VCaP (cell line): ENCODE measurements at regions not wholly inside any gene's neighbourhood (a gene's known extent, or its start where the extent isn't known, plus 50 kb on each side); places are given as distances from the start of the nearest gene placed in this dataset.

Source experiments
- H3K27ac ChIP-seq: fragments of 450-650 bp; 2 replicates; pipeline ENCODE4 v1.5.1; 2017
- CTCF ChIP-seq: fragments of 450-650 bp; conservative IDR thresholded peaks from 2 replicates; pipeline ENCODE4 v1.5.1; 2017; ENCODE audit warnings: mild to moderate bottlenecking, moderate library complexity

GRCh38 chr1:82806133-82806532, 1005.4 kb downstream of the ADGRL2 start:
- TF ChIP-seq CTCF = no peak
- H3K27ac ChIP-seq = peak overlapping the region; percentile 61

- H3K27ac ChIP-seq = no peak overlapping the region
- TF ChIP-seq CTCF = no peak
These were observed 1000.4 kb downstream of the ADGRL2 start for GRCh38 chr1:82801176-82801575.

GRCh38 chr1:82800721-82801120, 1000.0 kb downstream of the ADGRL2 start:
- no peak for TF ChIP-seq CTCF
- no peak overlapping the region for H3K27ac ChIP-seq

GRCh38 chr1:82799261-82799660, 998.5 kb downstream of the ADGRL2 start:
- no peak overlapping the region for H3K27ac ChIP-seq
- TF ChIP-seq CTCF = no peak

GRCh38 chr1:82795508-82796149, 994.9 kb downstream of the ADGRL2 start:
- no peak overlapping the region for H3K27ac ChIP-seq
- no peak for TF ChIP-seq CTCF

GRCh38 chr1:82792151-82792550, 991.4 kb downstream of the ADGRL2 start:
- TF ChIP-seq CTCF = no peak
- no peak overlapping the region for H3K27ac ChIP-seq

- H3K27ac ChIP-seq = no peak overlapping the region
- TF ChIP-seq CTCF = no peak
These were observed 989.8 kb downstream of the ADGRL2 start for GRCh38 chr1:82790556-82790955.

- H3K27ac ChIP-seq = no peak overlapping the region
- TF ChIP-seq CTCF = no peak
These were observed 987.9 kb downstream of the ADGRL2 start for GRCh38 chr1:82788660-82789059.
